Astrocyte of the cerebellum (primary cell): ENCODE measurements at regions not wholly inside any gene's neighbourhood (a gene's known extent, or its start where the extent isn't known, plus 50 kb on each side); places are given as distances from the start of the nearest gene placed in this dataset.

Experiments used
- DNase-seq: peaks from one replicate; pipeline ENCODE4 v3.0.0-alpha.2; 2011; ENCODE audit warnings: low read depth
- H3K4me3 ChIP-seq: 2 replicates; pipeline ENCODE4 v1.5.1; 2011; ENCODE audit warnings: mild to moderate bottlenecking, low read depth, low read length, moderate library complexity
- CTCF ChIP-seq: IDR thresholded peaks from 2 replicates; pipeline ENCODE4 v1.5.1; 2012; ENCODE audit warnings: low read length, low read depth, moderate library complexity, mild to moderate bottlenecking; ENCODE audit errors: missing control alignments
- in situ Hi-C: cut with HindIII; loops from 2 replicates; pipeline ENCODE4 v1.10.0; 2017; ENCODE audit warnings: low sequenced_read_pairs

- H3K4me3 ChIP-seq, result no peak overlapping the region
- TF ChIP-seq CTCF, result no peak
- in situ Hi-C loops, result no loop called here
- no peak for DNase-seq
Observed at GRCh38 chr6:43956478-43956877, 170.8 kb downstream of the MRPL14 start.

- H3K4me3 ChIP-seq, result no peak overlapping the region
- in situ Hi-C loops, result no loop called here
- no peak for DNase-seq
- no peak for TF ChIP-seq CTCF
Observed at GRCh38 chr6:43954311-43955131, 172.7 kb downstream of the MRPL14 start.

- peak; percentile 24 for TF ChIP-seq CTCF
- in situ Hi-C loops, result no loop called here
- DNase-seq, result no peak
Observed at GRCh38 chr6:43953794-43954310, 173.4 kb downstream of the MRPL14 start.

GRCh38 chr6:43953256-43953655 is 174.0 kb downstream of the MRPL14 start:
- TF ChIP-seq CTCF, result no peak
- no peak overlapping the region for H3K4me3 ChIP-seq
- no peak for DNase-seq
- in situ Hi-C loops, result no loop called here

More at GRCh38 chr6:43953794-43954310, 173.4 kb downstream of the MRPL14 start:
- no peak overlapping the region for H3K4me3 ChIP-seq

GRCh38 chr6:43952746-43953145 is 174.5 kb downstream of the MRPL14 start:
- no peak for DNase-seq
- peak; percentile 5 for TF ChIP-seq CTCF
- in situ Hi-C loops, result no loop called here
- H3K4me3 ChIP-seq, result no peak overlapping the region

GRCh38 chr6:43951756-43952675 is 175.2 kb downstream of the MRPL14 start:
- no peak overlapping the region for H3K4me3 ChIP-seq
- TF ChIP-seq CTCF, result no peak
- in situ Hi-C loops, result no loop called here
- DNase-seq, result no peak
